Adrenal gland (tissue), 9 donors: ENCODE measurements at regions not wholly inside any gene's neighbourhood (a gene's known extent, or its start where the extent isn't known, plus 50 kb on each side); places are given as distances from the start of the nearest gene placed in this dataset.
A peak's percentile ranks its signal among the peaks of the same experiment; 100 is the strongest.

Experiments used
- DNase-seq, 7 donors: peaks; one replicate each; pipeline ENCODE4 v3.0.0-alpha.2; 2019 to 2020
- H3K27ac ChIP-seq, 5 donors: fragments of 200-600 bp; sonication (generic) in 4 of 5; 1 replicate in 3 of 5; 2 replicates in 2 of 5; pipeline versions ENCODE4 v1.5.1 to v1.8.0; 2016 to 2020; ENCODE audit warnings: mild to moderate bottlenecking in 1 of 5
- H3K27me3 ChIP-seq: fragments of 200-600 bp; 2 replicates; pipeline ENCODE4 v1.8.0; 2021
- H3K36me3 ChIP-seq, 2 donors: fragments of 200-600 bp; replicated peaks in 1 of 2; 1 replicate in 1 of 2; 2 replicates in 1 of 2; pipeline versions ENCODE4 v1.5.1 to v1.8.0; 2018 to 2022
- H3K4me1 ChIP-seq, 2 donors: fragments of 200-600 bp; replicated peaks in 1 of 2; 1 replicate in 1 of 2; 2 replicates in 1 of 2; pipeline versions ENCODE4 v1.5.1 to v1.8.0; 2018 to 2021
- H3K4me3 ChIP-seq, 4 donors: fragments of 200-600 bp; sonication (generic) in 3 of 4; one replicate each; pipeline ENCODE4 v1.5.1; 2016 to 2018
- H3K9me3 ChIP-seq, 3 donors: fragments of 200-600 bp; sonication (generic) in 1 of 3; replicated peaks in 1 of 3; 1 replicate in 2 of 3; 2 replicates in 1 of 3; pipeline versions ENCODE4 v1.5.1 to v1.8.0; 2016 to 2021
- POLR2A ChIP-seq, 2 donors: fragments of 450-650 bp; IDR thresholded peaks; one replicate each; pipeline ENCODE4 v1.6.1; 2017; ENCODE audit warnings: antibody characterized with exemption in 2 of 2, mild to moderate bottlenecking in 2 of 2, moderate library complexity in 1 of 2
- WGBS, 4 donors: extraction: QIAGEN DNeasy Blood & Tissue Kit in 2 of 4; methylation state at CpG; one replicate each; pipeline versions ENCODE4 v1.1.5 to v1.1.7; 2013 to 2017; 5-methylcytosine and 5-hydroxymethylcytosine counted together
- intact Hi-C, 2 donors: fragments of 100-400 bp; cut with DNase I; formaldehyde crosslinking; loops; one replicate each; pipeline versions ENCODE4 v1.14.1 to v1.15.0; 2022 to 2023
- TF ChIP-seq, protein P1 (sequence below), 6 experiments: fragments of 450-650 bp in 4 of 6; fragments of 200-600 bp in 2 of 6; sonication (generic) in 1 of 6; IDR thresholded peaks; 1 replicate in 5 of 6; 2 replicates in 1 of 6; pipeline versions ENCODE4 v1.5.1 to v1.8.0; 2016 to 2021; ENCODE audit warnings: antibody characterized with exemption in 6 of 6, mild to moderate bottlenecking in 2 of 6, moderate library complexity in 1 of 6
- donor health status: healthy with polysubstance abuse.
- donor health status: Bipolar disorder and iron deficiency.
- donor health status: DM: yes; HTN: yes; CAD: no.
- donor health status: DM: no; HTN: no; CAD: no.
- donor health status: DM: no; HTN: no; CAD: no.

DNA sequence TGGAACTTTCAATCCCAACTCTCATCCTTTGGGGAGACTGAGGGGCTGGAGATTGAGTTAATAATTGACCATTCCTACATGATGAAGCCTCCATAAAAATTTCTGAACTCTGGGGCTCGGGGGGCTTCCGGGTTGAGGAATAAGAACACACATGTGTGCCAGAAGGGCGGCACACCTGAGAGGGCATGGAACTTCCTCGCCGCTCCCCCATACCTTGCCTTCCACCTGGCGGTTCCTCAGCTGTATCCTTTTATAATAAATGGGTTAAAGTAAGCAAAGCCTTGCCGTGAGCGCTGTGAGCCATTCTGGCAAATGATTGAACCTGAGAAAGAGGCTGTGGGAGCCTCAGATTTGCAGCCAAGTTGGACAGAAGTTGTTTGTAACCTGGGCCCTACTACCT, 164.8 kb downstream of the LY86 start:
- Histone ChIP-seq H3K27ac (no peak overlapping the region), H3K4me3 (no peak overlapping the region), H3K27me3 (no peaks in the 10 kb centered on the region), H3K9me3 (no peaks in the 10 kb centered on the region), H3K4me1 (peaks cover 35% of the 10 kb centered on the region in 2 donors), H3K36me3 (no peaks in the 10 kb centered on the region)
- no peak for DNase-seq
- intact Hi-C loops = no loop called here
- TF ChIP-seq, protein P1, sequence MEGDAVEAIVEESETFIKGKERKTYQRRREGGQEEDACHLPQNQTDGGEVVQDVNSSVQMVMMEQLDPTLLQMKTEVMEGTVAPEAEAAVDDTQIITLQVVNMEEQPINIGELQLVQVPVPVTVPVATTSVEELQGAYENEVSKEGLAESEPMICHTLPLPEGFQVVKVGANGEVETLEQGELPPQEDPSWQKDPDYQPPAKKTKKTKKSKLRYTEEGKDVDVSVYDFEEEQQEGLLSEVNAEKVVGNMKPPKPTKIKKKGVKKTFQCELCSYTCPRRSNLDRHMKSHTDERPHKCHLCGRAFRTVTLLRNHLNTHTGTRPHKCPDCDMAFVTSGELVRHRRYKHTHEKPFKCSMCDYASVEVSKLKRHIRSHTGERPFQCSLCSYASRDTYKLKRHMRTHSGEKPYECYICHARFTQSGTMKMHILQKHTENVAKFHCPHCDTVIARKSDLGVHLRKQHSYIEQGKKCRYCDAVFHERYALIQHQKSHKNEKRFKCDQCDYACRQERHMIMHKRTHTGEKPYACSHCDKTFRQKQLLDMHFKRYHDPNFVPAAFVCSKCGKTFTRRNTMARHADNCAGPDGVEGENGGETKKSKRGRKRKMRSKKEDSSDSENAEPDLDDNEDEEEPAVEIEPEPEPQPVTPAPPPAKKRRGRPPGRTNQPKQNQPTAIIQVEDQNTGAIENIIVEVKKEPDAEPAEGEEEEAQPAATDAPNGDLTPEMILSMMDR (IDR thresholded peaks at IDR 0.05) = no peak
- no peak for TF ChIP-seq POLR2A (IDR thresholded peaks at IDR 0.05)
- 96 to 99% (median 98%) methylated on average over 8 of the region's 8 CpGs for WGBS, 4 donors

DNA sequence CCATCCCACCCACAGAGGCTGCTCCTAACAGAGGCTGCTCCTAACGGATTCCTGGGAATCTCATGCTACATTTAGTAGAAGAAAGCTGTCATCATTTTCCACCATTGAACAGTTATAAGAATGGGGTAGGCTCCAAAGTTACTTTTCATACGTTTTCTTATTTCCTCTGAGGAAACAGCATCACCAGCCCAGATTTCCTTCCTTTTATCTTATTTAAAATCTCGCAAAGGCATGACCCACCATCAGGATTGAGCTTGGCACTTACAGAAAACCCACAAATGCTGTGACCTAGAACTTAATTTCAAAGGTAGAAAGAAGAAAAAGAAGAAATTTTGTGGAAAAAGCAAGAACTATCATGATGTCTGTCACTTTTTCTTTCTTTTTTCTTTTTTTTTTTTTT, 168.0 kb downstream of the LY86 start:
- no peak overlapping the region for H3K27ac ChIP-seq
- H3K27me3 ChIP-seq = no peaks in the 10 kb centered on the region
- TF ChIP-seq POLR2A (IDR thresholded peaks at IDR 0.05) = no peak
- TF ChIP-seq, protein P1 (IDR thresholded peaks at IDR 0.05) = no peak
- no peak for DNase-seq
- H3K36me3 ChIP-seq = no peaks in the 10 kb centered on the region
- H3K9me3 ChIP-seq = no peaks in the 10 kb centered on the region
- intact Hi-C loops = no loop called here
- no peak overlapping the region for H3K4me3 ChIP-seq
- 54 to 71% (median 69%) methylated on average over 3 of the region's 3 CpGs for WGBS, 4 donors
- peaks cover 6% of the 10 kb centered on the region in 2 donors for H3K4me1 ChIP-seq

DNA sequence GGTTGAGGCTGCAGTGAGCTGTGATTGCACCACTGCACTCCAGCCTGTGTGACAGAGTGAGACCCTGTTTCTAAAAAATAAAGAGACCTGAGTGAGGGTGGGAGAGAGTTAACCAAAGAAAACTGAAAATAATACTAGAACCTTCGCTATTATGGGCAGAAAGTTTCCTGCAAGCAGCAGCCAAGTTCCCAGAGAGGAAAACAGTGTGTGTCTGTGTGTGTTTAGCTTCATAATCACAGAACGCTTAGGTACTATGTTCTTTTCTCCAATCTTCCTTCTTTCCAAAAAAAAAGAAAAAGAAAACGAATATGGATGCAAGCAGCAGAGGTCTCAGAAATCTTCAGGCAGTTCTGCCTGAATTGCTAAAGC, 170.0 kb downstream of the LY86 start:
- 69 to 80% (median 75%) methylated on average over 3 of the region's 3 CpGs for WGBS, 4 donors
- no peak for TF ChIP-seq POLR2A (IDR thresholded peaks at IDR 0.05)
- TF ChIP-seq, protein P1 (IDR thresholded peaks at IDR 0.05) = no peak
- Histone ChIP-seq H3K4me3 (no peak overlapping the region), H3K4me1 (no peaks in the 10 kb centered on the region), H3K9me3 (no peaks in the 10 kb centered on the region), H3K36me3 (no peaks in the 10 kb centered on the region), H3K27ac (no peak overlapping the region), H3K27me3 (no peaks in the 10 kb centered on the region)
- intact Hi-C loops = no loop called here
- no peak for DNase-seq

GRCh38 chr6:6758915-6759654, 170.6 kb downstream of the LY86 start:
- H3K27ac ChIP-seq = no peak overlapping the region
- intact Hi-C loops = no loop called here
- H3K27me3 ChIP-seq = no peaks in the 10 kb centered on the region
- peak; percentile 50 to 76 (median 66) for DNase-seq
- WGBS, 4 donors = 53 to 60% (median 57%) methylated on average over 17 to 22 of the region's 22 CpGs
- TF ChIP-seq, protein P1 (IDR thresholded peaks at IDR 0.05) = peak; percentile 14 to 62 (median 51)
- TF ChIP-seq POLR2A (IDR thresholded peaks at IDR 0.05) = no peak
- H3K36me3 ChIP-seq = no peaks in the 10 kb centered on the region
- no peaks in the 10 kb centered on the region for H3K9me3 ChIP-seq
- no peaks in the 10 kb centered on the region for H3K4me1 ChIP-seq
- no peak overlapping the region for H3K4me3 ChIP-seq
